Central memory CD8-positive, alpha-beta T cell (primary cell): ENCODE measurements at regions not wholly inside any gene's neighbourhood (a gene's known extent, or its start where the extent isn't known, plus 50 kb on each side); places are given as distances from the start of the nearest gene placed in this dataset.
"Not testable (repeated sequence)": the region's sequence is repeated elsewhere in the genome, so short reads cannot be mapped to it uniquely, and the experiment has no call there.

Experiments
- ATAC-seq: fragments of 150-1000 bp; cut with Tn5 transposase; replicated peaks from 2 replicates; pipeline ENCODE4 v1.10.0; 2022; ENCODE audit warnings: mild to moderate bottlenecking, moderate FRiP score, moderate number of reproducible peaks; ENCODE audit not compliant: poor library complexity, severe bottlenecking; ENCODE audit errors: extremely low read depth
- DNase-seq, 2 donors: peaks; one replicate each; pipeline ENCODE4 v3.0.0; 2021; ENCODE audit warnings: low spot score in 2 of 2
- H3K27ac Mint-ChIP-seq: one replicate; pipeline ENCODE4 v1.8.0; 2022; ENCODE audit warnings: low read depth, mild to moderate bottlenecking, moderate library complexity, mixed read lengths
- H3K27me3 Mint-ChIP-seq: one replicate; pipeline ENCODE4 v1.8.0; 2022; ENCODE audit warnings: mixed read lengths
- H3K36me3 Mint-ChIP-seq: one replicate; pipeline ENCODE4 v1.8.0; 2022; ENCODE audit warnings: mild to moderate bottlenecking, moderate library complexity, mixed read lengths; ENCODE audit not compliant: insufficient read depth
- H3K4me1 Mint-ChIP-seq: one replicate; pipeline ENCODE4 v1.8.0; 2022; ENCODE audit warnings: mixed read lengths
- H3K4me3 Mint-ChIP-seq: one replicate; pipeline ENCODE4 v1.8.0; 2022; ENCODE audit warnings: mild to moderate bottlenecking, moderate library complexity, mixed read lengths
- H3K9me3 Mint-ChIP-seq: one replicate; pipeline ENCODE4 v1.8.0; 2022; ENCODE audit warnings: mixed read lengths

DNA sequence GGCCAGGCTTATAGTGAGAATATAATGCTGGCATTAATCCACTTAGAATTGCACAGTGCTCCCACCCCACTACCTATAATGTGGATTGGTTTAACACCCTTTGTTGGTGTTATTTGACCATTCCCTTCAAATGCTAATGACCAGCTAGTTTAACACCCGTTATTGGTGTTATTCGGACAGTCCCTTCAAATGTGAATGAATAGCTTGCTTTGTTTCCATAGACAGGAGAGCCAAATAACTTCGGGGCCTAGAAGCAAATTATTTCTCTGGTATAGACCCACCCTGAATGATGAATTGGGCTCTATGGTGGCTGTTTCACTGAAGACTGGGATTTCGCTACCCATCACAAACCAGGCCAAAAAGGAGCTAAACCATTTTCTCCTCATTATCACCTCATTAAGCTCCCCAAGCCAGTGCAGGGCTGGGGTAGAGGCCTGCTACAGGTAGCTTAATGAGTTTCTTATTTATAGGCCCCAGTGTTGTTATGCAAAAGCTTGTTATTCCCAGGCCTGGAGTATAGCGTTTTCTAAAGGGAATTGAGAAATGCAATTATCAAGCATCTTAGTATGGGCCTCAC lies 494.1 kb upstream of the DPH6 start:
- H3K27me3 Mint-ChIP-seq = no peaks in the 10 kb centered on the region
- DNase-seq = no peak
- no peak for ATAC-seq

GRCh38 chr15:36047018-36047716 lies 501.2 kb upstream of the DPH6 start:
- H3K4me1 Mint-ChIP-seq, H3K27me3 Mint-ChIP-seq, ATAC-seq, H3K4me3 Mint-ChIP-seq, DNase-seq, H3K36me3 Mint-ChIP-seq, H3K27ac Mint-ChIP-seq: not testable (repeated sequence)
- H3K9me3 Mint-ChIP-seq = peaks cover 14% of the 10 kb centered on the region

More for the DNA sequence above, 494.1 kb upstream of the DPH6 start:
- H3K9me3 Mint-ChIP-seq = peaks cover 15% of the 10 kb centered on the region
- H3K27ac Mint-ChIP-seq = no peak overlapping the region
- H3K36me3 Mint-ChIP-seq = peaks cover 2% of the 10 kb centered on the region
- no peak overlapping the region for H3K4me3 Mint-ChIP-seq
- no peaks in the 10 kb centered on the region for H3K4me1 Mint-ChIP-seq

- Mint-ChIP-seq H3K9me3 (peaks cover 12% of the 10 kb centered on the region), H3K4me1 (no peaks in the 10 kb centered on the region), H3K27ac (no peak overlapping the region), H3K36me3 (no peaks in the 10 kb centered on the region), H3K4me3 (no peak overlapping the region), H3K27me3 (no peaks in the 10 kb centered on the region)
- DNase-seq = no peak
- ATAC-seq = no peak
Observed at GRCh38 chr15:36050899-36051298, 504.9 kb upstream of the DPH6 start.

DNA sequence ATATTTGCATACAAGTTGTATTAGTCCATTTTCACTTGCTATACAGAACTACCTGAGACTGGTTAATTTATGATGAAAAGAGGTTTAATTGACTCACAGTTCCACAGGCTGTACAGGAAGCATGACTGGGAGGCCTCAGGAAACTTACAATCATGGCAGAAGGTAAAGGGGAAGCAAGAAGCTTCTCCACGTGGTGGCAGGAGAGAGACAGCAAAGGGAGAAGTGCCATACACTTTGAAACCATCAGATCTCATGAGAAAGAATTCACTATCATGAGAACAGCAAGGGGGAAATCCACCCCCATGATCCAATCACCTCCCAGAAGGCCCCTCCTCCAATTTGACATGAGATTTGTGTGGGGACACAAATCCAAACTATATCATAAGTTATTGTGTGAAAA lies 506.7 kb upstream of the DPH6 start:
- H3K4me1 Mint-ChIP-seq, H3K36me3 Mint-ChIP-seq, H3K4me3 Mint-ChIP-seq, H3K27me3 Mint-ChIP-seq, H3K27ac Mint-ChIP-seq, DNase-seq, ATAC-seq: not testable (repeated sequence)
- peaks cover 14% of the 10 kb centered on the region for H3K9me3 Mint-ChIP-seq

DNA sequence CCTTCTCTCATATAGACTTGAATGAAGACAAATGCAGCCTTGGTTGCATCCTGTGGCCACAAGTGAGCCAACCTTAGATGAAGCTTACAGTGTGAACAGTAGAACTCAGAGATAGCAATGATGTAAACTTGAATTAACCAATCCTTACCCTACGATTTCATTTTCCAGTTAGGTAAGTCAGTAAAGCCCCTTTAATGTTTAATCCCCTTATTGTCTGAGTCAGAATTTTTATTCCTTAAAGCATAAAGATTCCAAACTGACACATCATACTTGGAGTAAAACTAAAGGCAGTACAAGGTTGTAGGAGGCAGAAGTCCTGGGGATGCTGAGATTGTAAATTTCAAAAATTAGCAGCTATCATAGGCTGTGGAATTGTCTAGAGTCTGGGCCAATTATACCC lies 507.8 kb upstream of the DPH6 start:
- ATAC-seq (no peak), DNase-seq (no peak)
- Mint-ChIP-seq H3K9me3 (peaks cover 14% of the 10 kb centered on the region), H3K27ac (no peak overlapping the region), H3K36me3 (no peaks in the 10 kb centered on the region), H3K4me1 (no peaks in the 10 kb centered on the region), H3K4me3 (no peak overlapping the region), H3K27me3 (no peaks in the 10 kb centered on the region)

DNA sequence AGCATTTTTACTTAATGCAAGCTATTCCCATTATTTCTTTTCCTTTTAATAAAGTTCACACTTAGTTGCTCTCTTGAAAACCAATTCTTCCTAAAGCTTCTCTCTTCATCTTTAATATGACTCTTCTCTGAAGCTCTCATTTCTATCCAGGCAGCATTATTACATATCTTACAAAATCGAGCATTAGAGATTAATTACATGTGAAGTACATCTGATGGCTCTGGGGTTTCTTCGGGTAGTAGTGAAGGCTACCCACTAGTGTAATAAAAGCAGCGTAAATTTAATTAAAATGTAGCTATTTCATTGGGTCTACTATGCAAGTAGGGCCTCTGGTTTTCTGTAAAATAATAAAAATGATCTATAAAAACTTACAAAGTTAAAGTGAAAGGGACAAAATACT lies 513.6 kb upstream of the DPH6 start:
- Mint-ChIP-seq H3K9me3 (peaks cover 14% of the 10 kb centered on the region), H3K4me1 (no peaks in the 10 kb centered on the region), H3K4me3 (no peak overlapping the region), H3K27me3 (no peaks in the 10 kb centered on the region), H3K27ac (no peak overlapping the region), H3K36me3 (no peaks in the 10 kb centered on the region)
- DNase-seq (no peak), ATAC-seq (no peak)

DNA sequence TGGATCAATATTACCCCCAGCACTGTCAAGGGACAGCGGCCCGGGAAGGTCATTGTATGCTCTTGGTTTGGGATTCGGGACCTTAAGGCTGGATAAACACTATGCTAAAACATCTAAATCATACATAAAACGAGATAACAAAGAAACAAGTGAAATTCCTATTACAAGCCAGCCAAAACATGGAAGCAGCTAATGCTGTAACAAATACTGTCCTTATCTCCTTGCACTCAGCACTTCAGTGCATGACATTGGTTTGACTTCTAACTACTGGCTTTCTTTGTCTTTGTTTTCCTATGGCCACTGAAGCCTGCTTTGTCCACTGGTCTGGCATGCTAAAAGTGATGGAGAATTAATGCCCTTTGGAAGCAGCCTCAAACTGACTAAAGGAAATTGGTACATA lies 516.4 kb upstream of the DPH6 start:
- DNase-seq = no peak
- H3K36me3 Mint-ChIP-seq = peaks cover 2% of the 10 kb centered on the region
- H3K4me3 Mint-ChIP-seq = no peak overlapping the region
- no peak overlapping the region for H3K27ac Mint-ChIP-seq
- no peaks in the 10 kb centered on the region for H3K27me3 Mint-ChIP-seq
- H3K4me1 Mint-ChIP-seq = no peaks in the 10 kb centered on the region
- H3K9me3 Mint-ChIP-seq = peaks cover 9% of the 10 kb centered on the region
- no peak for ATAC-seq

DNA sequence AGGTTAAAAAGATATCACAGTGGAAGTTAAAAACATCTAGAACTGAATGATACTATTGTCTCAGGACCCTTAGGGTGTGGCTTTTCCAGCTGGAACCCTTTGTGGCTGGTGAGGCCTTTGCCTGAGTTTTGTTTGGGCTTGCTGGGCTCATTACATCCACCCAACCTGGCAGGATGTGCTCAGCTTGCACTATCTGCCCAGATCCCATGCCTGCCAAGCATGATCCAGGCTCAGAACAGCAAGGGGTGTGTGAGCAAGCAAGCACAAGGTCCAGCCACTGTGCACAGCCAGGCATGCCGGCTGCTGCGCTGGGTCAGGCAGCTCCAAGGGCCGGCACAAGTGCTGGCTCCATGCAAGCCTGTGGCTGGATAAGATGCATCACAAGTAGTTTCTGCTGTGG lies 512.7 kb upstream of the CDIN1 start:
- no peak overlapping the region for H3K27ac Mint-ChIP-seq

DNA sequence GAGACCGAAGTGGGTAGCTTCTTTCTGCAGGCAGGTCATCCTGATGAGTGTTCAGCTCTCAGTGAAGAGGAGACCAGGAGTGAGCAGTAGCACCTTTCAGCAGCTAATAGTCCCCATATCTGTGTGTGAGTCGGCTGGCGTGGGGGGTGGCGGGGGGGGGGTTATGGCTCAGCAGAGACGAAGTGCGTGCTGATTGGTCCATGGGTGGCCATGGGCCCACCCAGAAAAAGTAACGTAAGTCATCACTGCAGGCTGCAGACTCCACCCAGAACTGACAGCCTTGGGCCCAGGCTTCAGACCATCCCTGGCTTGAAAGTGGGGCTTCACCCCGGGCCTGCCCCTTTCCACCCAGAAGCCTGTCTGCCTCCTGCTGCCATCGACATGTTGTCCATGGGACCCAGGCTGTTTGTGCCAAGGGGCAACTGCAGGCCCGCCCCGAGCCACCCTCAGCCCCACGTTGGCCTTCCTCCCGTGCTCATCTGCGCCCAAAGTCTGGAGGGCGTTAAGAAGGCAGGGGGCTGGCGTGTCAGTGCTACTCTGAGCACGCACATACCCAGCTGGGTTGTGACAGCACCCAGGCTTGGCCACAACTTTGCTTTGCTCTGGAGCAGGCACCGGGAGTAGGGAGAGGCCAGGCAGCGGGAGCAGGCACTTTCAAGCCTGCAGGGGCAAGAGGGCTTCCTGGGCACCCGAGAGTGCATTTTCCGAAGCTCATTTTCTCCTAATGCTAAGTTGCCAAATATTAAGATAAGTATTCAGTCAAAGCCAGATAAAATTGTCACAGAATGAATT lies 511.7 kb upstream of the CDIN1 start:
- ATAC-seq = no peak
- no peak overlapping the region for H3K4me3 Mint-ChIP-seq

More for the DNA sequence above, 512.7 kb upstream of the CDIN1 start:
- peaks cover 2% of the 10 kb centered on the region for H3K36me3 Mint-ChIP-seq
- H3K27me3 Mint-ChIP-seq = no peaks in the 10 kb centered on the region
- DNase-seq = no peak
- ATAC-seq = no peak
- peaks cover 14% of the 10 kb centered on the region for H3K9me3 Mint-ChIP-seq
- no peak overlapping the region for H3K4me3 Mint-ChIP-seq
- H3K4me1 Mint-ChIP-seq = no peaks in the 10 kb centered on the region

GRCh38 chr15:36075333-36075732 lies 504.1 kb upstream of the CDIN1 start:
- ATAC-seq = no peak
- no peak for DNase-seq
- Mint-ChIP-seq H3K27ac (no peak overlapping the region), H3K4me1 (no peaks in the 10 kb centered on the region), H3K27me3 (no peaks in the 10 kb centered on the region), H3K4me3 (no peak overlapping the region), H3K36me3 (no peaks in the 10 kb centered on the region), H3K9me3 (peaks cover 9% of the 10 kb centered on the region)

More for the DNA sequence above, 511.7 kb upstream of the CDIN1 start:
- Mint-ChIP-seq H3K27ac (no peak overlapping the region), H3K4me1 (no peaks in the 10 kb centered on the region), H3K27me3 (no peaks in the 10 kb centered on the region), H3K36me3 (peaks cover 2% of the 10 kb centered on the region), H3K9me3 (peaks cover 12% of the 10 kb centered on the region)
- no peak for DNase-seq

DNA sequence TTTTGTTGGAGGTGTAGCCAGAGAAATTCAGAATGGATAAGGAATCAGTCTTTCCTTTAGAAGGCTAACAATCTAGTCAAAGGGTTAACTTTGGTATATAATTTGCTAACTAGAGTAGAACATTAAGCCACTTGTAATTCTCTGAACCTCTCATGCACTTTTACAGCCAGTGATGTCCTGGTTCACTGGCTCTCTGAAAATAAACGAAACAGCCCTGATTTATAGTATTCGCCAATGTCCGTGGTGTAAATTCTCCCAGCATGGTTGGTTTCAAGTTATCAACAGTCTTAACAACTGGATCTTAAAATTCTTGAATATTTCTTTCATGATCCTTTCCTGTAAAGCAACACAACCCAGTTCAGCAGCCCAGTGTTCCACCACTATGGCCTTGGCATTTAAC lies 500.4 kb upstream of the CDIN1 start:
- Mint-ChIP-seq H3K9me3 (peaks cover 31% of the 10 kb centered on the region), H3K36me3 (no peaks in the 10 kb centered on the region), H3K27me3 (no peaks in the 10 kb centered on the region), H3K4me3 (no peak overlapping the region), H3K4me1 (no peaks in the 10 kb centered on the region), H3K27ac (no peak overlapping the region)
- ATAC-seq = no peak
- no peak for DNase-seq

- no peaks in the 10 kb centered on the region for H3K27me3 Mint-ChIP-seq
- DNase-seq (no peak), ATAC-seq (no peak)
- no peaks in the 10 kb centered on the region for H3K4me1 Mint-ChIP-seq
- H3K36me3 Mint-ChIP-seq = no peaks in the 10 kb centered on the region
- H3K27ac Mint-ChIP-seq = no peak overlapping the region
- H3K4me3 Mint-ChIP-seq = no peak overlapping the region
- H3K9me3 Mint-ChIP-seq = peaks cover 36% of the 10 kb centered on the region
Observed at GRCh38 chr15:36080759-36081158, 498.7 kb upstream of the CDIN1 start.
